ENCODE measurements at regions not wholly inside any gene's neighbourhood (a gene's known extent, or its start where the extent isn't known, plus 50 kb on each side); places are given as distances from the start of the nearest gene placed in this dataset.
"Not testable (repeated sequence)": the region's sequence is repeated elsewhere in the genome, so short reads cannot be mapped to it uniquely, and the experiment has no call there.

DNA sequence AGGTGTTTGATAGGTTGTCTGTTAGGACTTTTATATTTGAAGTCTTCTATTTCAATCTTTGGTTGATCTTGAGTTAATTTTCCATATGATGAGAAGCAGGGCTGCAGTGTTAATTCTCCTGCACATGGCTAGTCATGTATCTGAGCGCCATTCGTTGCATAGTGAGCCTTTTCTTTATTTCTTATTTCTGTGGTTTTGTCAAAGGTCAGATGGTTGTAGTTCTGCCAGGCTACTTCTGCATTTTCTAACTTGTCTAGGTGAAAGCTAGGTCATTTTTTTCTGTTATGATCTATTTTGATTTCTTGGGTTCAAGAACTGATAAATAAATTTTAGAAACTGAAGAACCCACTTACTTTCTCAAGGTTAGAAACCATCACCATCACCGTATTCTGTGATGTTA lies 56.7 kb downstream of the CCDC74A start:
- TF ChIP-seq, protein P1, sequence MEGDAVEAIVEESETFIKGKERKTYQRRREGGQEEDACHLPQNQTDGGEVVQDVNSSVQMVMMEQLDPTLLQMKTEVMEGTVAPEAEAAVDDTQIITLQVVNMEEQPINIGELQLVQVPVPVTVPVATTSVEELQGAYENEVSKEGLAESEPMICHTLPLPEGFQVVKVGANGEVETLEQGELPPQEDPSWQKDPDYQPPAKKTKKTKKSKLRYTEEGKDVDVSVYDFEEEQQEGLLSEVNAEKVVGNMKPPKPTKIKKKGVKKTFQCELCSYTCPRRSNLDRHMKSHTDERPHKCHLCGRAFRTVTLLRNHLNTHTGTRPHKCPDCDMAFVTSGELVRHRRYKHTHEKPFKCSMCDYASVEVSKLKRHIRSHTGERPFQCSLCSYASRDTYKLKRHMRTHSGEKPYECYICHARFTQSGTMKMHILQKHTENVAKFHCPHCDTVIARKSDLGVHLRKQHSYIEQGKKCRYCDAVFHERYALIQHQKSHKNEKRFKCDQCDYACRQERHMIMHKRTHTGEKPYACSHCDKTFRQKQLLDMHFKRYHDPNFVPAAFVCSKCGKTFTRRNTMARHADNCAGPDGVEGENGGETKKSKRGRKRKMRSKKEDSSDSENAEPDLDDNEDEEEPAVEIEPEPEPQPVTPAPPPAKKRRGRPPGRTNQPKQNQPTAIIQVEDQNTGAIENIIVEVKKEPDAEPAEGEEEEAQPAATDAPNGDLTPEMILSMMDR (IDR thresholded peaks at IDR 0.05) = no peak
- TF ChIP-seq POLR2A (IDR thresholded peaks at IDR 0.05) (no peak), POLR2AphosphoS5 (IDR thresholded peaks at IDR 0.05) (no peak), EP300 (IDR thresholded peaks at IDR 0.05) (no peak)
- 83% methylated on average over 3 of the region's 3 CpGs for WGBS
- Histone ChIP-seq H3K4me3 (no peak overlapping the region), H3K27ac (no peak overlapping the region), H3K36me3 (no peaks in the 10 kb centered on the region), H3K27me3 (no peaks in the 10 kb centered on the region), H3K4me1 (no peaks in the 10 kb centered on the region), H3K9me3 (no peaks in the 10 kb centered on the region)
- DNase-seq (ENCODE audit: low spot score in 2 of 2) = no peak

DNA sequence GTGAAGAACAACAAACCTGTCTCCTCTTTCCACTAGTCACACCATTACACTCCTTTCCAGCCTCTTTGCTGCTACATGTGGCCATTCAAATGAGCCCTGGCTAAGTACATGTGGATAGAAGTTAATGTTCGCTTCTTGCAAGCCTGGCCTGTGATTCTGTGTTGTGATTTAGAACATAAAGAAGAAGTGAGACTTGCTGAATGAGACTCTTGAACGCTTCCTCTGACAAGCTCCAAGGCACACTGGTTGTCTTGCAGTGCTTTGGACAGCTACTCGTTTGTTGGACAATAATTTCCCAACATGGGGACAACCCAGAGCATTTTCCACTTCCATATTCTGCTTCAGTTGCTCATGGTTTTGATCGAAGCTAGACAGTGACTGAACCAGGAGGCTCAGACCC lies 57.3 kb downstream of the CCDC74A start:
- no peak for TF ChIP-seq POLR2AphosphoS5 (IDR thresholded peaks at IDR 0.05)
- no peak for TF ChIP-seq POLR2A (IDR thresholded peaks at IDR 0.05)
- TF ChIP-seq, protein P1 (IDR thresholded peaks at IDR 0.05) = no peak
- TF ChIP-seq EP300 (IDR thresholded peaks at IDR 0.05) = no peak
- WGBS = 81% methylated on average over 4 of the region's 4 CpGs
- no peaks in the 10 kb centered on the region for H3K4me1 ChIP-seq

DNA sequence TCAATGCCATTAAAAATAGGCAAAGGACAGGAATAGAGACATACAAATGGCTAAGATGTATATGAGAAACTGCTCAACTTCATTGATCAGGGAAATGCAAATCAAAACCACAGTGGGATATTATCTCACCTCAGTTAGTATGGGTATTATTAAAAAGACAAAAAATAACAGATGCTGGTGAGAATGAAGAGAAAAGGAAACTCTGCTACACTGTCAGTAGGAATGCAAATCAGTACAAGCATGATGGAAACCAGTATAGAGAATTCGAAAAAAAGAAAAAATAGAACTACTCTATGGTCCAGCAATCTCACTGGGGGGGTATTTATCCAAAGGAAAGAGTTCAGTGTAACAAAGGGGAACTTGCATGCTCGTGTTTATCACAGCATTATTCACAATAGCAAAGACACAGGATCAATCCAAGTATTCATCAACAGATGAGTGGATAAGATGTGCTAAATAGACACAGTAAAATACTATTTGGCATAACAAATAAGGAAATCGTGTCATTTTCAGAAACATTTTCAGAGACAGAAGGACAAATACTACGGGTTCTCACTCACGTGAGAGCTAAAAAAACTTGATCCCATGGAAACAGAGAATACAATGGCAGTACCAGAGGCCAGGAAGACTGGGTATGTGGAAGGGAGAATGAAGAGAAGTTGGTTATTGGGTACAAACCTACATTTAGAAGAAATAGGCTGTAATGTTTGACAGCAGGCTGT lies 60.6 kb downstream of the CCDC74A start:
- WGBS = 75% methylated on average over 5 of the region's 5 CpGs
- no peaks in the 10 kb centered on the region for H3K4me1 ChIP-seq
- no peaks in the 10 kb centered on the region for H3K9me3 ChIP-seq
- TF ChIP-seq, protein P1 (IDR thresholded peaks at IDR 0.05) = no peak
- no peak for TF ChIP-seq POLR2A (IDR thresholded peaks at IDR 0.05)
- TF ChIP-seq EP300 (IDR thresholded peaks at IDR 0.05) = no peak
- TF ChIP-seq POLR2AphosphoS5 (IDR thresholded peaks at IDR 0.05) = no peak
- H3K27ac ChIP-seq = no peak overlapping the region
- H3K4me3 ChIP-seq = no peak overlapping the region
- peaks cover 5% of the 10 kb centered on the region for H3K27me3 ChIP-seq
- no peaks in the 10 kb centered on the region for H3K36me3 ChIP-seq
- DNase-seq (ENCODE audit: low spot score in 2 of 2) = no peak

More for the DNA sequence above, 57.3 kb downstream of the CCDC74A start:
- Histone ChIP-seq H3K36me3 (no peaks in the 10 kb centered on the region), H3K27me3 (no peaks in the 10 kb centered on the region), H3K4me3 (no peak overlapping the region), H3K27ac (no peak overlapping the region), H3K9me3 (no peaks in the 10 kb centered on the region)
- no peak for DNase-seq (ENCODE audit: low spot score in 2 of 2)

DNA sequence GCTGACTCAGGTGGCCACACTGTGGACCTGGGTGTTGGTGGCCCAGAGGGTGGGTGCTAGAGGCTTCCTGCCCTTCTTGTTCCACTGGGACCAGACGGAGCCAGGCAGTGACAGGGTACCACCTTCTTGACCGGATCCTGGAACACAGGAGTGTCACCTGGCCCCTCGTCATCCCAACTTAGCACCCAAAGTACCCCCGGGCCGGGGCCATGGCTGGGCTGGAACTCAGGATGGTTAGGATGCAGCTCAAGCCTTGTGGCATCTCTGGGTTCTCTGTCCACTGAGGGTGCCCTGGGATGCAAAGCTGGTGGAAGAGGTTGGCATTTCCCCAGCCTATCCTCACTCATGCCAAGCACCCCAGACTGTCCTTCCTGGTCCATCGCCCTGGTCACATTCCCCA lies 61.4 kb downstream of the CCDC74A start:
- not testable (repeated sequence) for H3K9me3 ChIP-seq; H3K36me3 ChIP-seq; H3K27ac ChIP-seq; DNase-seq (ENCODE audit: low spot score in 2 of 2); H3K4me3 ChIP-seq; H3K4me1 ChIP-seq; H3K27me3 ChIP-seq
- no CpG with 5 or more reads among the region's 6 CpGs for WGBS

DNA sequence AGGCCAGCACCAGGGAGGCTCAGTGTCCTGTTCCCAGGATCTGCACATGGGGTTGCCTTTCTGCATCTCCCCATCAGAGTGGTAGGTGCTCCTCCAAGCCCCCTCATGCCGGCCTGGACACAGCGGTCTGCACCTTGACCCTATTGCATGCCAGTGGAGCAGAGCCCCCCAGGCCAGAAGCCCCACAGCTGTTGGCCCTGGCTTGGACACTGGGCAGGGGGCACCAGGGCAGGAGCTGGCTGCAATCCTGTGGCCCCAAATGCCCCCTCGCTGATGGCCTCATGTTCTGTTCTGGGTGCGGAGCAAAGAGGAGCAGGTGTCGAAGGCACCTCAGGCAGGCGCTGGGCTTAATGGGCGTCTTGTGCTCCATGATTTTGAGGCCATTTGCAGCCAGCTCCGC lies 62.7 kb downstream of the CCDC74A start:
- WGBS = 82% methylated on average over 4 of the region's 8 CpGs
- Histone ChIP-seq H3K27me3 (peaks cover 7% of the 10 kb centered on the region), H3K27ac (no peak overlapping the region), H3K9me3 (no peaks in the 10 kb centered on the region), H3K4me3 (no peak overlapping the region), H3K4me1 (no peaks in the 10 kb centered on the region), H3K36me3 (no peaks in the 10 kb centered on the region)
- no peak for DNase-seq (ENCODE audit: low spot score in 2 of 2)
- no peak for TF ChIP-seq POLR2AphosphoS5 (IDR thresholded peaks at IDR 0.05)
- TF ChIP-seq, protein P1 (IDR thresholded peaks at IDR 0.05) = no peak

DNA sequence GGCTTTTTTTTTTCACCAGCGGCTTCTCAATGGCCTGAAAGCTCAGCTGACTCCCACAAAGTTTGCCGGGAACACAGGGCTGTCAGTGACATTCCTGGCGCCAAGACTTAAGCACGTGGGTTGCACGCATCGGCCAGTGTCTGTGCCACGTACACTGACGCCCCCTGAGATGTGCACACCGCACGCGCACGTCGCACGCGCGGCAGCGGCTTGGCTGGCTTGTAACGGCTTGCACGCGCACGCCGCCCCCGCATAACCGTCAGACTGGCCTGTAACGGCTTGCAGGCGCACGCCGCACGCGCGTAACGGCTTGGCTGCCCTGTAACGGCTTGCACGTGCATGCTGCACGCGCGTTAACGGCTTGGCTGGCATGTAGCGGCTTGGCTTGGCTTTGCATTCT lies 63.2 kb downstream of the CCDC74A start:
- Histone ChIP-seq H3K4me3 (no peak overlapping the region), H3K36me3 (no peaks in the 10 kb centered on the region), H3K27ac (no peak overlapping the region), H3K4me1 (no peaks in the 10 kb centered on the region), H3K27me3 (peaks cover 7% of the 10 kb centered on the region), H3K9me3 (no peaks in the 10 kb centered on the region)
- WGBS = 92% methylated on average over 37 of the region's 39 CpGs
- no peak for TF ChIP-seq POLR2AphosphoS5 (IDR thresholded peaks at IDR 0.05)
- no peak for TF ChIP-seq EP300 (IDR thresholded peaks at IDR 0.05)
- TF ChIP-seq, protein P1 (IDR thresholded peaks at IDR 0.05) = no peak
- no peak for TF ChIP-seq POLR2A (IDR thresholded peaks at IDR 0.05)
- DNase-seq (ENCODE audit: low spot score in 2 of 2) = no peak

DNA sequence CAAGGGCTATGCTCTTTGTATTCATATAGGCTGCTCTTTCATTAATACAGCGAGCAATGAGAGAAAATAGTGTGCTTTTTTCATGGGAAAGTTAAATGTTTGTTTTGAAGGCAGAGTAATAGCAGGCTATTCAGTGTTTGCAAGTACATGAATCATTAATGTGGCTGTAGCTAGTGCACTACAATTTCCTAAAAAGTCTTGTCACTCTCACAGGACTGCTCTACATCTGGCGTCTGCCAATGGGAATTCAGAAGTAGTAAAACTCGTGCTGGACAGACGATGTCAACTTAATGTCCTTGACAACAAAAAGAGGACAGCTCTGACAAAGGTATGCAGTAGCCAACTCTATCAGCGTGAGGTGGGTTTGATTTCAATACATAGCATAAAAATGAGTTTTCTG lies 68.9 kb downstream of the CCDC74A start:
- not testable (repeated sequence) for DNase-seq (ENCODE audit: low spot score in 2 of 2); H3K4me1 ChIP-seq; H3K27me3 ChIP-seq; H3K4me3 ChIP-seq; H3K36me3 ChIP-seq; H3K27ac ChIP-seq; H3K9me3 ChIP-seq
- 25% methylated on average over 5 of the region's 5 CpGs for WGBS

DNA sequence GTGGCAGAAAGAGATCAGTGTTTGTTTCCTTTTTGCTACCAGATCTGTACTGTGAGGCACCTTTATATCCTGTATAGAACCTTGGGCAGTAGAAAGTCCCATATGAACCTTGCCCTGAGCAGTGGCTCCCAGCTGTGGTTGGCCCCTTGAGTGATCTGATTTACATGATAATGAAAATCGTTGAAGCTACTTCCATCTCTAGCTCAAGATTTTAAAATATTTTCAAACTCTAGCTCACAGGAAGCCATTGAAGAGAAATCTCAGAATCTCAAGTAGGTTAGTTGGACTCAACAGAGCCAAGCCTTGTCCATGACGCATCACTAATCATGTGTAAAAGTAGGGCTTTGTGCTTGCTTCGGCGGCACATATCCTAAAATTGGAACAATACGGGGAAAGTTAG lies 74.8 kb downstream of the CCDC74A start:
- 69% methylated on average over 5 of the region's 5 CpGs for WGBS
- not testable (repeated sequence) for H3K27ac ChIP-seq; H3K4me3 ChIP-seq; H3K27me3 ChIP-seq; H3K36me3 ChIP-seq; H3K4me1 ChIP-seq; H3K9me3 ChIP-seq; DNase-seq (ENCODE audit: low spot score in 2 of 2)
